ENCODE measurements at regions not wholly inside any gene's neighbourhood (a gene's known extent, or its start where the extent isn't known, plus 50 kb on each side); places are given as distances from the start of the nearest gene placed in this dataset.

GRCh38 chr13:40490086-40490758, 176.2 kb downstream of the FOXO1 start:
- no peak for DNase-seq

- DNase-seq, result no peak
Observed at GRCh38 chr13:40492511-40492910, 173.9 kb downstream of the FOXO1 start.

GRCh38 chr13:40494513-40494912, 171.9 kb downstream of the FOXO1 start:
- DNase-seq, result no peak

- DNase-seq, result no peak
Observed at GRCh38 chr13:40494946-40495620, 171.4 kb downstream of the FOXO1 start.

- DNase-seq, result no peak
Observed at GRCh38 chr13:40495621-40496001, 170.8 kb downstream of the FOXO1 start.

GRCh38 chr13:40496035-40496810, 170.2 kb downstream of the FOXO1 start:
- DNase-seq, result no peak

- no peak for DNase-seq
Observed at GRCh38 chr13:40498461-40498860, 168.0 kb downstream of the FOXO1 start.

- DNase-seq, result no peak
Observed at GRCh38 chr13:40502236-40502635, 164.2 kb downstream of the FOXO1 start.

GRCh38 chr13:40503011-40503410, 163.4 kb downstream of the FOXO1 start:
- no peak for DNase-seq

GRCh38 chr13:40503966-40504591, 162.4 kb downstream of the FOXO1 start:
- no peak for DNase-seq

GRCh38 chr13:40504641-40505040, 161.8 kb downstream of the FOXO1 start:
- DNase-seq, result no peak

GRCh38 chr13:40505196-40505595, 161.2 kb downstream of the FOXO1 start:
- no peak for DNase-seq
